ENCODE measurements at regions not wholly inside any gene's neighbourhood (a gene's known extent, or its start where the extent isn't known, plus 50 kb on each side); places are given as distances from the start of the nearest gene placed in this dataset.

DNA sequence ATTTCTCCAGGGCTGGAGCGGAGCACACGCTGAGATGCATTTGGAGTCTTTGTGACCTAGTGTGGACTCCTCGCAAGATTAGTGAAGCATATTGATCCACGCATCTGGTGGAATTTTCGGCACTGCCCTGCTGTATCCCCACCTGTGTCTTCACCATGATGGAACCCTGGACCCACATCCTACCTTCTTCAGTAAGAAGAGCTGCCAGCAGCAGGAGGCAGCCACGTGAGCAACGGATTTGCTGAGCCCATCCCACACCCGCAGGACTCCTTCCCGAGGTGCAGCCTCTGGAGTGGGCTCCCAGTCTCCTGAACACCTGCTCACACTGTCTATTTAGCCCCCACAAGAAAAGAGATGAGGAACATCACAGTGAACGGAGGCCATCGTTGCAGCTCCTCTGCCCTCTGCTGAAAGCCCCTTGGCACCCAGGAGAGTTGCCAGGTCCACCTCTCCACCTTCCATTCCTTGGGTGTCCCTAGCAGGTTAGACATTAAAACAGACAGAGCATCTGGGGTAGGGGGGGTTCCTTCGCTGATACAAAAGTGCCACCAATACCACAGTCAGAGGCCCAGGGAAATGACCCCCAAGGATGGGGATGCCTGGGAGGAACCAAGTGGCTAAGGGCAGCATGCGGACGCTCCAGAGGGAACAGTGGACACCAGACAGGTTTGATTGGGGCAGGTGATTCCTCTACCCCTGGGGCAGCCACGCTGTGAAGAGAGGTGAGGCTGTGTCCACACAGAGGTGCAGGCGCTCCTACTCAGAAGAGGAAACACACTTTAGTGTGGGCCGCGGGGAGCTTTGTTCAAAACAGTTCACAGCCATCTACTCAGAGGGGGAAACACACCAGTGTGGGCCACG, 302.8 kb upstream of the SALL3 start:
- no peak for DNase-seq

GRCh38 chr18:78677483-78678317, 301.9 kb upstream of the SALL3 start:
- DNase-seq: no peak

DNA sequence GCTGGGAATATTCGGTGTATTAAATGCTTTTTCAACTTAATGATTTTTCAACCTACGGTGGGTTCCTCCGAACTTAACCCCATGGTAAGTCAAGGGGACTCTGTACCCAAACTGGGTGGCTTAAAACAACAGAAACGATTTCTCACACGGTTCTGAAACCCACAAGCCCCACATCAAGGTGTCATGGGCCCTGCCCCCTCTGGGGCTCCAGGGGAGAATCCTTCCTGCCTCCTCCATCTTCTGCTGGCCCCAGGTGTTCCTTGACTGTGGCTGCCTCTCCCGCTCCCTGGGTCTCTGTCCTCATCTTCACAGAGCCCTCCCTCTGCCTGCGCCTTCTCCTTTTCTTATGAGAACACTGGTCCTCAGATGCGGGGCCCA, 301.3 kb upstream of the SALL3 start:
- DNase-seq: no peak

GRCh38 chr18:78679031-78679430, 300.6 kb upstream of the SALL3 start:
- no peak for DNase-seq

DNA sequence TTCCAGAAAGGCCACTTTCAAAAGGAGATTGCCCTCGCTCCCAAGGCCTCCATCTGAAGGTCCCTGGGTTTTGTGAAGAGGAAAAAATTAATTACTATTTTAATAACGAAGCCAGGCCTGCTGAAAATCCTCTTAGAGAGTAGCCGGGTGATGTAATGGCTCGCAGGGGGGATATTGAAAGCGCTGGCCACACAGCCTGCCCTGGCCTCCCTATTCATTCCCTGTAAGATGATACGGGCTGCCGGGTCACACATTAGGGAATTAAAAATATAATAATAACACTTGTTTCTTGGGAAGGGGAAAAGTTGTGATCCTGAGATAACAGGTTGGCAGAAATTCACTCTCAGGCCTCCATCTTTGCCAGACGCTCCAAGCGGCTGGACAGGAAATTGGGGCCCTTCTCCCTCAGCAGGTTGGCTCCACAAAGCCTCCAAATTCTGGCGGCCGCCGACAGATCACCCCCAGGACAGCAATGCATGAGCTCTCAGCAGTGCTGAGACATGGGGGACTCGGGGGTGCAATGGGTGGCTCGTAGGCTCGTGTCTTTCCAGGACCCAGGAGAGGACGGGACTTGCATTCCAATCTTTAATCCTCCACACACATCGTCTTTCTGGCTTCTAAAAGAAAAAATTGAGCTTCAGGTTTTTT, 299.9 kb upstream of the SALL3 start:
- no peak for DNase-seq

GRCh38 chr18:78681396-78681795, 298.2 kb upstream of the SALL3 start:
- DNase-seq: no peak

GRCh38 chr18:78681934-78682333, 297.7 kb upstream of the SALL3 start:
- no peak for DNase-seq

- no peak for DNase-seq
These were observed 296.9 kb upstream of the SALL3 start for GRCh38 chr18:78682716-78683115.

DNA sequence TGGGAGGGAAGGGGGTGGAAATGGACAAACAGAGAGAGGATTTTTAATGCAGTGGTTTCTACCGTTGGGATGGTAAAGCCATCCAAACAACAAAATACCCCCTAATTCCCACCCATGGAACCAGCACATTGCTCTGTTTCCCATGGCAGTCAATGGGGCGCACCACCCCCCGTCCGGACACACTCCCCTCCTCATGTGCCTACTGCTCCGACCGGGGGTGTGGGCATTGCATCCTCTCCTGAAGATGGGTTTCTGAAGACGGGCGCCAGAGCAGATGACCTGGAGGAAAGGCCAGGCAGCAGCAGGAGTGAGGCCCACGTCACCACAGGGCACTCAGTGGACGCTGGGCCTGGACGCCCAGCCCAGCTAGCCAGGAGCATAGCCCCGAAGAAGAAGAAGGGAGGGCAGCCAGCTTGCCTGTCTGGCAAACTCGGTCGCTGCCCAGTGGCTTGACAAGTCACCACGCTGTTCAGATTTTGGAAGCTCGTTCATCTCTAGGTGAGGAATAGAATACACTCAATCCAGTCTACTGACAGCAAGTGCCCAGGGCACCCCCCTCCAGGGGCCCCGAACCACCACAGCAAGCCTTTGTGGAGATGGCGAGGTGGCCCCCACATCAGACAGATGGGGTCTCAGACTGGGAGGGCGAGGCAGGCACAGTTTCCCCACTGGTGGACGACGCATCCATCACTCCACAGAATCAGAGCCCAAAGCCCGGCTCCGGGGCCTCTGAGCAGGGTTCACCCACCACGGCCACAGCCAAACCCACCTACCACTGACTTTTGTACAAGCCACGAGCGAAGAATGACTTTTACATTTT, 296.2 kb upstream of the SALL3 start:
- no peak for DNase-seq

DNA sequence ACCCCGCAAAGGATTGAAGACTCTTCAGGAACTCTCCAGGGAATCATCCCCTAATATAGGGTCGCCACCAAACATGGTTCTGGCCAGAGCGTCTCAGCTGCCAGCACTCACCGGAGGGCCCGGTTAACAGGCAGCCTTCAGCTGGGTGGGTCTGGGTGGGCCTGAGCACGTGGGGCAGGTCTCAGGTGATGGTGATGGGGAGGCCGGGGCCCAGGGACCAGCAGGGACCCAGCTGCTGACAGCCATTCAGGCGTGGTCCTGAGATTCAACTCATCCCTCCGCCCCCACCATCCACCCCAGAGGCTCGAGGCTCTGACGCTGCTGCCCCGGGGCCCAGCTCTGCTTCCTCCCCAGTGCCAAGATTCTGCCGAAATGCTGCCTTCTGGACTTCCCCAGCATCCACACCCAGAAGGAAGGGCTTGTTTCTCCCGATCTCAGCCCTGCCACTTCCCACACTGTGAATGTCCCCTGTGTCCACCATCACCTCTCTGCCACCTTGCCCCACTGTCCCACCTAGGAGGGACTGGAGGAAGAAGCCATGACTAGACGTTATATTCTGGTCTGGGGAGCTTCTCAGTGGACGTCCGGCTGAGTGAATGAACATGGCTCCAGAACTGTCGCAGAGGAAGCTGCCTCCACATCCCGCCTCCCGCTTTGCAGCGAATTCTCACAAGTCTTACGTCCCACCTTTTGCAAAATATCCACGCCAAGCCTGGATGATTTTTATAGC, 294.2 kb upstream of the SALL3 start:
- no peak for DNase-seq

DNA sequence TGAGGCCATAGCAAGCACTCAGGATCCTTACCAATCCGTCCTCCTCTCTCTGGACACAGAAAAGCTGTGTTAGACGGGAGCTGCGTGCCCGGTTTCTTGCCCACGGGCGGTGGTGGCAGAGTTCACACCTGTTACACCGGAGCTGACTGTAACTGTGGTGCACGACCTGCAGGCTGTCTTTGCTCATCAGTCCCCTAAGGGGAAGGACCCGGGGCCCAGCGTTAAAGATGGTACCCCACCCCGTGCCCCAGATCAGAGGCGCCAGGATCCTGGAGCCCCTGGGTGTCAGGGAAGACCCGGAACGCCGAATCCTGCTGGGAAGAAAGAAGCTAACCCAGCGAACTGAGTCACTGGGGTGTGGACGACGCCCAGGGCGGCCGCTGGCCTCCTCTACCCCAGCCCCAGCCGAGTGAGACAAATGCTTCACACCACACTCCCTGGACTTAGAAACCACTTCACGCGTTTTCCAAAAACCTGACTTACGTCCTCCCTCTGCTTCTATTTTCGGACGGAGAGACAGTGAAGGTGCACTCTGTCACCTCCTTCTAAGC, 293.6 kb upstream of the SALL3 start:
- no peak for DNase-seq

DNA sequence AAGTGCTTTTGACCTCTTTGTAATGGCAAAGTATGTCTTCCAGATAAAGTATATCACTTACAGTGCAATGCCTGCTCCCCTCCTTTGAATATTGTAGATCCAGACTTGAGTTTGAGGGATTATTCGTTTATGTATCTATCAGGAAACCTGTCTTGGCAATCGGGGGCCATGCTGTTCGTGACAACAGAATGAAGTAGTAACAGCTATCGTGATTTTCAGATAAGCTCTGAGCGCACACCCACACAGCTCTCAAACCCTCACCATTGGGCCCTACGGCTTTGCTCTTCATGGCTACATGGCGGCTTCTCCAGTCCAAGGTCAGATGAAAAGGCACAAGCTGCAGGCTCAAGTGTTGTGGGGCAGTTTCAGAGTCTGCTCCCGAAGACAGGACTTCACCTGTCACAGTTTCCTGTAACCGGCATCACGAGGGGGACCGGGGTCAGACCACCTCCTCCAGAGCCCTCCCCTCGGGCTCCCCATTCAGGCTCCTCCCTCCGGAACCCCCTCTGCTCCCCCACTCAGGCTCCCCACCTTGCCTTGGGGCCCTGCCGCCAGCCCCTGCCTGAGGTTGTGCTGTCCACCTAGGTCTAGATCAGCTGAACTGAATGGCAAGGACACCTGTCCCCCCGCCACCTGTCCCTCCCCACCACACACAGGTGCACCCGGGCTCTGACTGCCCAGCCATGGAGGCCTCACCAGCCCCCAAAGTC, 292.5 kb upstream of the SALL3 start:
- no peak for DNase-seq

DNA sequence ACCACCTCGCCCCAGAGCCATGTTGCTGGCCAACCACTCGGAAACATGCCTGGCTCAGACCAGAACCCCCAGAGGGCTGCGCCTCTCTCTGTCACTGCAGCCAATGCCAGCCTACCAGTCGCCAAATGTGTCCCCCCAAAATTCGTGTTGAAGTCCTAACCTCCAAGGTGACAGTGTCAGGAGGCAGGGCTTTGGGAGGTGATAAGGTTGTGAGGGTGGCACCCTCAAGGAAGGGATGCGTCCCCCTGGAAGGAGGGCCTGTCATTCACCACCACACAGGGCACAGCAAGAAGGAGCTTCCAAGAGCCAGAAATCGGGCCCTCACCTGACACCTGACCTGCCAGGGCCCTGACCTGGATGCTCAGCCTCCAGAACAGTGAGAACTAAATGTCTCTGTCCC, 291.9 kb upstream of the SALL3 start:
- no peak for DNase-seq

- DNase-seq: no peak
These were observed 291.4 kb upstream of the SALL3 start for GRCh38 chr18:78688249-78688648.

- DNase-seq: no peak
These were observed 290.7 kb upstream of the SALL3 start for GRCh38 chr18:78688916-78689315.

- DNase-seq: no peak
These were observed 290.0 kb upstream of the SALL3 start for GRCh38 chr18:78689606-78690005.

DNA sequence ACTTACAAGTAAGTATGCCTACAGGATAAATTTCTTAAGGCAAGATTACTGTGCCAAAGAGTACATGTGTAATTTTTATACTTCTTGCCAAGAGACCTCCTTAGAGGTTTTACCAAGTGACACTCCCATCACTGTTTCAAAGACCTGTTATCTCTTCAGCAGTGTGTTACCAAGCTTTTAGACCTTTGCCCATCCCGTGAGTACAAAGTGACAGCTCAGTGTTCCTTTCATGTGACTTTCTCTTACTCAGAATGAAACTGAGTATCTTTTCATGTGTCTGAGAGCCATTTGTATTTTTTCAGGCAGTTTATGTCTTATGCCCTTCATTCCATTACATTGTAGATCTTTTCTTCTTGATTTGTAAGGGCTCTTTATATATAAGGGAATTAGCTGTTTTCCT, 287.5 kb upstream of the SALL3 start:
- no peak for DNase-seq

DNA sequence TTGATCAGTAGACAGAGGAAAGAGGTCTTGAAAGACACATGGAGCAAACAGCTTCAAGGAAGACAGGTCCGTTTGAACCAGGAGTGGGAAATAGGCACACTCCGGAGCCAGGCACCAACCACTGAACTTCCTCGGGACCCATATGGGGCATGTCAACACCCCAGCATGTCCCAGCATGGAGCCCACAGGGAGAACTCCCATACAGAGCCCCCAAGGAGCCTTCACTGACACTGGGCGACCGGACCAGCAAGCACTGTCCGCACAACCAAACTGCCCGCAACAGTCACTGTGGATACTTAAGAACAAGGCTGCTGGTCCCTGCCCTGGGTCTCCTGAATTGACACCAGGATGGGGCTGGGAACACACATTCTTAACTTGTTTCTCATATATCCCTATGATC, 286.2 kb upstream of the SALL3 start:
- DNase-seq: no peak

- no peak for DNase-seq
These were observed 282.8 kb upstream of the SALL3 start for GRCh38 chr18:78696698-78697435.

GRCh38 chr18:78697446-78697845, 282.2 kb upstream of the SALL3 start:
- no peak for DNase-seq
